SU-DHL-6 (cell line): ENCODE measurements at regions not wholly inside any gene's neighbourhood (a gene's known extent, or its start where the extent isn't known, plus 50 kb on each side); places are given as distances from the start of the nearest gene placed in this dataset.

Experiments used
- CTCF ChIP-seq: fragments of 200-600 bp; sonication (generic); IDR thresholded peaks from one replicate; pipeline ENCODE4 v1.5.1; 2017; ENCODE audit warnings: antibody characterized with exemption, mild to moderate bottlenecking, low read length, moderate library complexity; ENCODE audit not compliant: insufficient read depth, poor library complexity, severe bottlenecking
- EZH2phosphoT487 ChIP-seq: fragments of 200-600 bp; sonication (generic), shearing (Covaris generic); conservative IDR thresholded peaks from 2 replicates; pipeline ENCODE4 v1.6.1; 2018; ENCODE audit warnings: mild to moderate bottlenecking, antibody characterized with exemption, low read length, moderate library complexity, mixed read lengths

- TF ChIP-seq CTCF = peak; percentile 48
- TF ChIP-seq EZH2phosphoT487 = no peak
Measured at GRCh38 chr10:128263891-128264688, 137.9 kb upstream of the MKI67 start.
